GM19438 (cell line): ENCODE measurements at regions not wholly inside any gene's neighbourhood (a gene's known extent, or its start where the extent isn't known, plus 50 kb on each side); places are given as distances from the start of the nearest gene placed in this dataset.

Experiments
- ATAC-seq: cut with Tn5 transposase; IDR thresholded peaks from one replicate; pipeline ENCODE4 v1.9.1; 2021; ENCODE audit warnings: low read depth; ENCODE audit not compliant: unreplicated experiment

DNA sequence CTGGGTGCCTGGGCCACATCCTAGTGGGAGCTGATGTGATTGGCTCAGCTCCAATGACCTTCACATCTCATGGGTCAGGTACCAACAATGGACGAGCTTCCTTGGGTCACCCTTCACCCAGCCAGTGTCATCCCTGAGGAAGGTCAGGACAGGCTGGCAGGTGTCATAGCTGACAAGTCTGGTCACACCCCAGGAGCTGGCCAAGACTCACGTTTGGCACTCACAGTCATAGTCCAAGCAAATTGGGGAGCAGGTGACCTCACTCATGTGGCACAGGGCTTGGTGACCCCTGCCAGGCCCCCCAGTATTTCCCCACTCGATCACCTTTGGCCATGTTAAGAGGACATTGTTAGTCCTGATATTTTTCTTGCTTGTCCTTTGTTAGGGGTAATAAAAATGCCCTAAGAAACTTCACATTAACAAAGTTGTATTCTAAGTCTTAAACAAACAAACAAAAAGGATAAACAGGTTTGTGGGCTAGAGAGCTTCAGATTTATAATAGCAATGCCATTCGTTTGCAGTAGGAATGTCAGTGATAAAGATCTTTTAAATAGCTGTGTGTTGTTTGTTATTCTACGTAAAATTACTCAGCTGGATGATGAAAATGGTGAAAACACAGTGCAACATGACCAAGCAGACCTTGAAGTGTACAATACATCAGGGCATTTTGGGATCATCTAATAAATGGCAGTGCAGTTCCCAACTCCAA is 79.5 kb upstream of the POMGNT2 start:
- no peak for ATAC-seq

DNA sequence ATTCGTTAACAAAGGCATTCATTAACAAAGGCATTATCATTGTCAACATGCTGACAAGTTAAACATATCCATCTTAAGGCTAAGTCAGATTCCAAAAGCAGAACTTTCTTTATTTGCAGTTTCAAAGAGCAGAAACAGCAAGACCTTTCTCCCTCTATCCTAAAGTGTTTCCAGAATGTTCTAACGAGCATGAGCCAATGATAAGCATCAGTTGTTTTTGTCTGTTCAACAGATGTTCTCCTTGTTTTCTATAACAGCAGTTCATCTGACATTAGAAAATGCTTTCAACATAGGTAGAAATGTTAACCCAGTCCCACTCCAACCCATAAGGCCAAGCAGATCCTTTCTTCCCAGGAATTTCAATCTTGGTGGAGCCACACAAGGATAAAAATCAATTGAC is 77.6 kb upstream of the POMGNT2 start:
- no peak for ATAC-seq

DNA sequence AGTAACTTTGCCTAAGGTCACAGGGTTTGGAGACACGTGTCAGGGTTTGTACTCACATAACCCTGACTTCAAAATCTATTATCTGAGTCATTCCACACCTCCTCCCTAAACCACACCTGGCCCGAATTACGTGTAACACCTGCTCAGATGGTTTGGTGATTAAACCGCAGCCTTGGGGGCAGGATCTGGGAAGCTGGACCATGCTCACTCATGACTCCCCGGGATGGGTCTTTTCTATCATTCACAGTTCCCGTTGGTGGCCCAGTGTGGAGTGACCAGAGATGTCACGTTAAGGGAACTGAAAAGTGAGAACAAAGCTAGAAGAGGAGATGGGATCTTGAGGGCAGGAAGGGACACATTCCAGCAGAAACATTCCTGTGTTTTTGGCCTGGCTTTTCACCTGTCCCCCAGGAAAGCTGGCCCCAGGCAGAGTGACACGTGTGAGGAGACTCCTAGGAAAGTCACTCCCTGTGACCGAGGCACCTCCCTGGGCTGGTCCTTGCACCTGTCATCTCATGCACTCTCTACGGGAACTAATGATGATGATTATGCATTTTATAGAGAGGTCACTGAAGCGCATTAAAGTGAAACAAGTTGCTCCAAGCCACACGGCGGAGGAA is 75.4 kb upstream of the POMGNT2 start:
- peak; percentile 53 for ATAC-seq

DNA sequence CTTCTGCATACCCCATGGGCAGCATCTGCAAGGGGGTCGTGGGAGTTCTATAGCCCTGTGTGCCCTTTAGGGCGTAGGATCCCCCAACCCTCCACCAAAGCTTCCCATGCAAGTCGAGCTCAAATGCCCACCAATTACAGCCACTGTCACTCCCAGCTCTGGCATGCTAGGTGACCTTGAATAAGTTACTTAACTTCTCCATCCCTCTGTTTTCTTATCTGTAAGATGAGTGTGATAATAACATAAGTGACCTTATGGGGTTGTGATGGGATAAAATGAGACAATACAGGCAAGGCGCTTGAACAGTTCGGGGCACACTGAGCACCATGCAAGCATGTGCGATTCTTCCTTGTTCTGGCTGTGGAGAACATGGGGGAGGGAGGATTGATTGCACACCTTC is 74.8 kb upstream of the POMGNT2 start:
- ATAC-seq = no peak

DNA sequence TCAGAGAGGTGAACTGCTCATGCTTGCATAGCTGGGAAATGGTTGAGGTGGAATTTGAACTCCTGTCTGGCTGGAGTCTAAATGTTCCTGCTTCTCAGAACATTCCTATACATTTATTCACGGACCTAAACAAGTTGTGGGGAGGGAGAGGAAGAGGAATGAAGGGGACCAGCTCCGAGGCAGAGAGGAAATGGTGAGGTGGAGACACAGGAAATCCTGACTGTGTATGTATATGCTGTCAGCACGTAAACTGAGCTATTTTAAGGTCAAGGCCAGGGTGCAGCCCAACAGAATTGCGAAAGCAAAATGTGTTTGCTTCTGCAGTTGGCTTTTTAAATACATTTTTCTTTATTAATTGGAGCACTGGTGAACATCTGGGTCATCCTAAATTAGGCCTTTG is 74.1 kb upstream of the POMGNT2 start:
- ATAC-seq = no peak

DNA sequence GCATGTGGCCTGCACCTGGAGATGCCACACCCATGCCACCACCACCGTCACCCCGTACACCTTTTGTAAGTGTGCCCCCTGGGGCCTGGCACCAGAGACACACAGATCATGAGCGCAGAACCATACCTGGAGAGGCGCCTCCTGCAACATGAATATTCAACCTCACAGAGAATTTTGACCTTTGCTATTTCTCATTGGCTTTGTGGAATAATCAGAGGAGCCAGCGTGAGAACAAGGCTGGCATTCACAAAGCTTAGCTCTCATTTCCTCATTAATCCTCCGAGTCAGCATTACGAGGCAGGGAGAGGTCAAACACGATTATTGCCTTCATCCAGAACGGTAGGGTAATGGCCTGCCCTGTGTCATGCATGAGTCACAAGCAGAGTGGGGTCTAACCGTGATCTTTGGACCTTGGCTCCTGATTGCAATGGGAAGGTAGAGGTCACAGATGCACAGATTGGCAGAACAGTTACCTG is 73.0 kb upstream of the POMGNT2 start:
- no peak for ATAC-seq

DNA sequence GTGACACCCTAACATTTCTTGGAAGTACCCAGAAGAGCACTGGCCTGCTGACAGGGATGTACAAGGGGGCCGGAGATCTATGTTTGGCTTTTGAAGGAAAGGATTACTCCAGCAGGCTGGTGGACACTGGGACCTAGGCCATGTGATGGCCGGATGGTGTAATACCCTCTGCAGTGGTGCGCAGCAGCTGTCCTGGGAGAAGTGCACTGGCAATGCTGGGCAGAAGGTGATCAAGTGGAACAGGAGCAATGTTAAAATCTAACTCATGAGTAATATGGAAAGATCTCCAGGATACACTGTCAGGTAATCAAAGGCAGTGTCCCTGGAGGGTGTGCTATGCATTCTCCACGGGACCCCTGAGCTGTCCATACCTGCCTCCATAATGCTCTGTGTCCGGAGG is 71.2 kb upstream of the POMGNT2 start:
- ATAC-seq = no peak

DNA sequence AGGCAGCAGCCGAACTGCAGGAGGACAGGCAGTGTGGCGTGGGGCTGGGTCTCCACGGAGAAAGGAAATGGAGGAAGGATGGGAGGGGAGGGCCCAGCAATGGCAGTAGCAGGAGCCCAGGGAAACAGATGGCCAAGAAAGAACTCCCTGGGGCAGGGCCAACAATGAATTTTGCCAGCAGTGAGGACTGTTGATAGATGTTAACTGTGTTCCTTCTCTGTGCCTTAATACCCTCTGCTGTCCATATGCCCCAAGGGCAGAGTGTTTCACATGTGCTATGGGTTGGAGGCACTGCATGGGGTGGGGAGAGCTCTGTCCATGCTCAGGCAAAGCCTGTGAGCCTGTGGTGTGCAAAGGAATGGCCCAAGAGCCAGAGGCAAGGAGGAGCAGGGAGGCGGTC is 70.8 kb upstream of the POMGNT2 start:
- no peak for ATAC-seq

DNA sequence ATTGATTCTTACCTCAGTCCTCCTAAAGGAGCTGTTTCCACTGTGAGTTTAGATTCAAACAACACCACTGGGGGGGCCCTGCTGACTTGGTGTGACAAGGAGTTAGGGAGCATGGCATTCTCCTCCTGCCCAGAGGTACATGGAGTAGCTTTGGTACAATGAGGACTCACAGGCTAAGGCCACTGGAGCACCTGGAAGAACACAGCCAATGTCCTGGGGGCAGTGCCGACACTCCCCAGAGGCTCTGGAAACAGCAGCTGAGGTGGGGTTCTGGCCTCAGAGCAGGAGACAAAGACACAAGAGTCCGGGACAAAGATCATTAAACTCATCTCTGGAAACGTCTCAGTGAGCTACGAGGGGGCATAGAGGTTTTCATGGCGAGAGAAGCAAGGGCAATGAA is 69.7 kb upstream of the POMGNT2 start:
- no peak for ATAC-seq

DNA sequence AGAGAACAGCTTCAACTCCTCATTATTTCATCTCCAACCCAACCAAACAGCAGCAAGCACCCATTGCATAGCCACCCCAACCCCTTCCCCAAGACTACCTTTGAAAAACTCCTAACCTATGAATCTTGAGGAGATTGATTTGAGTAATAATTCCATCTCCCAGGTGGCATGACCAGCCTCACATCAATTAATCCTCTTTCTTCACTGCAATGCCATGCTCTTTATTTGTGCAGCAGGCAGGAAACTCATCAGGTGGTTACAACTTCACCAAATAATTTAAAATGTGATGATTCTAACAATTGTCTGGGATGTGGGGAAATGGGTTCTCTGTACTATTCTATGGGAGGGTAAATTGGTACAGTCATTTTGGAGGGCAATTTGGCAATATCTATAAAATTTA is 68.1 kb upstream of the POMGNT2 start:
- ATAC-seq = no peak

DNA sequence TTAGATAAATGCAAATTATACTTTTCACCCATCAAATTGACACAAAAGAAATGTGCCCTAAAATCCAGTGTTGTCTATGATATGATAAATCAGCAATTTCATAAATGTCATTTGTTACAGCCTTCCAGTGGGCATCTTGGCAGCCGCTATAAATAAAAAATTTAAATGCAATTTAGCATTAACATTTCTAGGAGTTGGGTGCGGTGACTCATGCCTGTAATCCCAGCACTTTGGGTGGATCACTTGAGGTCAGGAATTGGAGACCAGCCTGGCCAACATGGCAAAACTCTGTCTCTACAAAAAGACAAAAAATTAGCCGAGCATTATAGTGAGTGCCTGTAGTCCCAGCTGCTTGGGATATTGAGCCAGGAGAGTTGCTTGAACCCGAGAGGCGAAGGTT is 65.9 kb upstream of the POMGNT2 start:
- no peak for ATAC-seq

DNA sequence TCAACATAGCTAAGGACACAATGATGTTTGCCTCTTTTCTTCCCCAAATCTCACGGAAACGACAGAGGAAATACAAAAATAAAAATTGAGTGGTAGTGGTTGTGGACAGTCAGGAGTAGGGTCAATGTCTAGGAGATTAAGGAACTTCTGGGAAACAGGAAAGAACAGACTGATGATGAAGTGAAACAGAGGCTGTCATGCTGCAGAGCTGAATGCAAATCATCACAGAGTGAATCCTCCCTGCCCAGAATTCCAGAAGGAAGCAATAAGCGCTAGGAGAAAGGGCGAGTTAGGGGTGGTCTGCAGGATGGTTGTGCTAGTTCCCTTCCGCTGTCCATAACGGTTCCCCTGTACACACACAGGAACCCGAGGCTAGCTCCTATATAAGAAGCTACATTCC is 64.7 kb upstream of the POMGNT2 start:
- ATAC-seq = no peak

DNA sequence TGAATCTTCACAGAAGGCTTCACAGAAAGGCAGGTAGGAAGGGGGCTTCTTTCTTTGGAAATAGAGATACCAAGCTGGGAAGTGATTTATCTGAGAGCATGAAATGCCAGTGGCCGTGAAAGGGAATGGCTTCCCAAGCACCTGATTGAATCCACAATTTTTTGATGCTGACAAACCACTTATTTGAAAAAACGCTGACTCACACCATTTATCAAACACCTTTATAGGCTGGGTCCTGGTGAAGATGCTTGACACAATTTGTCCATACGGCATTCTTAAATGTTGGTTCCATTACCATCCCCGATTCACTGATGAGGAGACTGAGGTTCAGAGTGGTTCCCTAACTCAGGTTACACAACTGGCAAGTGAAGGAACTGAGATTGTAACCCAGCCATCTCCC is 64.1 kb upstream of the POMGNT2 start:
- no peak for ATAC-seq

DNA sequence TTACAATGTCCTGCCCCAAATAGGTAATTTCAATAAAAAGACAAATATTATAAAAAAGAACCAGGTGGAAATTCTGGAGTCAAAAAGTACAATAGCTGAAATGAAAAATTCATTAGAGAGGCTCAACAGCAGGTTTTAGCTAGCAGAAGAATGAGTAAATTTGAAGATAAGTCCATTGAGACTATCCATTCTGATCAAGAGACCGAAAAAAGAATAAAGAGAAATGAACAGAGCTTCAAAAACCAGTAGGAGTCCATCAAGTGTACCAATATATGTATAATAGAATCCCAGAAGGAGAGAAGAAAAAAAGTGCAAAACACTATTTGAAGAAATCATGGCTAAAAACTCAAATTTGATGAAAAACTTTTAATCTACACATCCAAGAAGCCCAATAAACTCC is 60.5 kb upstream of the POMGNT2 start:
- ATAC-seq = no peak

DNA sequence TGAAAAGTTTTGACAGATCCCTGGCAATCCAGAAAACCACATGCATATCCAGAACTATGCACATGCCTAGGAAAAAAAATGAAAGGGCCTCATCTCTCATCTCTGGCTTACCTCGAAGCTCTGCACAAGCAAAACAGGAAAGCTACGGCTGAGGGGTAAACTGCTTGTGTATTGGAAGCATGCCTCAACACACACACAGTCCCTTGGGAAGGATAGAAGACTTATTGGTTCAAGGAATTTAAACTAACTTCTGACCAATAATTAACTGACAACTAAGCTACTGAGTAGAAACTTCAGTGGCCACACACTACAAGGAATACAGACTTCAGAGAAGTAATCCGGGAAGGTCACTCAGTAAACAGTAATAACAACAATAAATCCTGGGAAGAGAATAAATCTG is 59.9 kb upstream of the POMGNT2 start:
- no peak for ATAC-seq

DNA sequence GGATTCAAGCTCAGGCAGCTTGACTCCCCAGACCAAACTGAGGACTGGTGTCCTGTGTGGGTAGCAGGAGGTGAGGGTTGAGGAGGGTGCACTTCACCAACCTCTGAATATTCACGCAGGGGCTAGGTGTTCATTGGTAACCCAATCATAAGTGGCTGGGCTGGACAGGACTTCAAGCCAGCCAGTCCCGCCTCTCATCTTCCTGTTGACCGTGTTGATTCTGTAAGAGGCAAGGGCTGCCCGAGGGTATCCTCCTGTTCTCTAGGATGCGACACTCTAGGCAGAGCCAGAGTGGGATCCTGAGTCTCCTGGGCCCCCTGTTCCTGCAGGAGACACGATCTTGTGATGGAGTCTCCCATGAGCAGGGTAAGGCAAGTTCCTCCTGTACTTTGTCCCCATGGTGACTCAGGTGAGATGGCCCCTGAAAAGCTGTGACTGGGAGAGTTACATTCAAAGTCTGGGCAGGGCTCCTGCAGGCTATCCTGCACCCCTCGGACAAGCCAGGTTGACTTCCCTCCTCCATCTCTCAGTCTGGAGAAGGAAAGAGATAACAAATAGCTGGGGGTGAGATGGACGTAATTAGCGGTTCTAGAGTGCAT is 58.1 kb upstream of the POMGNT2 start:
- ATAC-seq = no peak

DNA sequence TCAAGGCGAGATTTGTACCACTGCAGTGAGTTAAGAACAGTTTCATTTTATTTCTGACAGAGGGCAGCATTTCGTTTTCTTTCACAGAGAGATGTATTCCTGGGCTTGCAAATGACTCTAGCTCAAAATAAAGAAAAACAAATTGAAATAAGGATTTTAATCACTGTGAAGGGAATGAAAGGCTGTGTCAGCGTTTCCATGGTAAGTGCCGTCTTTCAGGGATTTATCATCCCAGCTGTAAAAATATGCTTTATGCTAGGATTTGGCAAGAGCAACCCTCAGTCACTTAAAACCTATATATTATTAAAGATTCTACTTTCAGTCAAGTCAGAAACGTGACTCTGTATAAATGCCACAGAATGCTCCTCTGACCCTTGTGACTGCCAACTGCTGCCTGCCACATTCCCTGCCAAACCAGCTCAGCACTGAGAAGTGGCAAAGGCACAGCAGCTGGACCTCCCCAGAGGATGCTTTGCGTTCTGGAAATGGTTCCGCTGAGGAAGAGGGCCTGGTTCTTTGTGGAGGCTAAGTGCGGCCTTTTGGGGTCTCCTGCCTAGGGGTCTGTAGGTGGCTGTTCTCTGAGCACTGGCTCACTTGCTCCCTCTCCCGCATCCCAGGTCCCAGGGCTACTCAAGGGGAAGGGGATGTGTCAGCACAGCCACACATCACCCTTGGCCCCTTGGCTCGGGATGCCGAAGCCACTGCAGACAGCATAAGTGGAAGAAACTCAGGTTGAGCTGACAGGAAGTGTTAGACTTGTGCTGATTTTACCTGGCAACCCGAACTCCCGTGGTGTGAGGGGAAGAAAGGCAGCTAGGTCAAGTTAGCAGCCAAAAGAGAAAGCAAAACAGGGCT is 56.6 kb upstream of the POMGNT2 start:
- no peak for ATAC-seq

DNA sequence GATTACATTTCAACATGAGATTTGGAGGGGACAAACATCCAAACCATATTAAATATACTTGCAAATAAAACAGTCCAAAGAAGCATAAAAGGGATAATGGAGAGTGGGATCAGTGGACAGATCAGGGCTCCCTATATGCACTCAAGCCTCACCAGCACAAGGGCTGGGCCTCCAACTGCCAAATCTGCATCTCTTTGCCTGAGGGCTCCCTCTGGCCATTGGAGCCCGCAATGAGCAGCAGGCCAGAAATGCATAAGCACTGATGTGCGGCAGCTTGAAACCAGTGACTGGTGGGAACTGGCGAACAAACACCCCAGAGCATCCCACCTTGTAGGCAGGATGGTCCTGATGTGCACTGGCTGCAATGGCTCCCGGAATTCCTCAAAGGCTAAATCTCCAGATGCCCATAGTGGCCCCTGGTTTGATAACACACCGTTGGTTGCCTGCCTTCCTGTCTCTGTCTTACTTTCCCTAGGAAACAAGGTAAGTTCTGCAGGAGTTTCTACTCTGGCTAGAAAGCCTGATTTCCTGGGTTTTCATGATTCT is 55.9 kb upstream of the POMGNT2 start:
- ATAC-seq = no peak

DNA sequence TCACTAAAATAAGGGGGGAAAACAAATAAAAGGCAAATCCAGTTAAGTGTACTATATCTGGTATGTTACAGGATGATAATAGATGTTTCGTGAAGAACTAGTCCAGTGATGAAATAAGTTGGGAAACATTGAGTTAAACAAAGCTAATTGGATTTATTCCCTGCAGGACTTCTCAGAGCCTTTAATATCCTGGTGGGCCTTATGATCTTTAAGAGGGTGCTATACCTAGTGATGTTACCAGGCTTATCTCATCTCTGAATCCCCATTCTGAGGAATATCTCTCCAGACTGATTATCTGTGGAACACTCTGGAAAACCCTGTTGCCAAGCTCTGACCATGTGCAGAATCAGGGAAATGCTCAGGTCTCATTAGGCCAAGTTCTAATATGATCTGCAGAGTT is 54.8 kb upstream of the POMGNT2 start:
- no peak for ATAC-seq

DNA sequence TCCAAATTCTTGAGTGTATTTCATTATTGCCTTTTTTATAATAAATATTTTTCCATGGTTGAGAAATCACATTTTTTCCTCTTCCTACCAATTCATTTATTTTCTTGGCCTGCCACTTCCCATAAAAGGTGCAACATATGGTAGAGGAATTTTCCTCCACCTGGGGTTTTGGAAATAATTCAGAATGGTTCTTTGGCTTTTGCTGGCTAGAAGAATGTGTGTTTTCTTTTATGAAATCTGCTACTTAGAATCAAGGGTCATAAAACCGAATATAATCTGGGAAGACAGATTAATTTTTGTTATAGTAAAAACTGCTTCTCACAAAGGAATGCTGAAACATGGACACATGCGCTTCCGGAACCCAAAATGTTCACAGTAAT is 54.0 kb upstream of the POMGNT2 start:
- ATAC-seq = no peak
